Peyer's patch (tissue), 4 donors: ENCODE measurements at regions not wholly inside any gene's neighbourhood (a gene's known extent, or its start where the extent isn't known, plus 50 kb on each side); places are given as distances from the start of the nearest gene placed in this dataset.
"Not testable (repeated sequence)": the region's sequence is repeated elsewhere in the genome, so short reads cannot be mapped to it uniquely, and the experiment has no call there.

Source experiments
- DNase-seq, 3 donors: peaks; one replicate each; pipeline ENCODE4 v3.0.0-alpha.2; 2017 to 2019
- H3K27ac ChIP-seq, 4 donors: fragments of 200-600 bp; sonication (generic); one replicate each; pipeline ENCODE4 v1.5.1; 2016 to 2019
- H3K27me3 ChIP-seq, 2 donors: fragments of 200-600 bp; sonication (generic); one replicate each; pipeline ENCODE4 v1.5.1; 2019
- H3K36me3 ChIP-seq, 3 donors: fragments of 200-600 bp; sonication (generic); one replicate each; pipeline ENCODE4 v1.5.1; 2016 to 2019
- H3K4me1 ChIP-seq, 4 donors: fragments of 200-600 bp; sonication (generic); one replicate each; pipeline ENCODE4 v1.5.1; 2016 to 2019
- H3K4me3 ChIP-seq, 4 donors: fragments of 200-600 bp; sonication (generic); 1 replicate in 3 of 4; 2 replicates in 1 of 4; pipeline ENCODE4 v1.5.1; 2016 to 2019; ENCODE audit warnings: mild to moderate bottlenecking in 1 of 4
- H3K9me3 ChIP-seq, 4 donors: fragments of 200-600 bp; sonication (generic); one replicate each; pipeline ENCODE4 v1.5.1; 2016 to 2019; ENCODE audit warnings: mild to moderate bottlenecking in 1 of 4
- CTCF ChIP-seq, 6 experiments: fragments of 450-650 bp in 4 of 6; fragments of 200-600 bp in 2 of 6; sonication (generic) in 1 of 6; IDR thresholded peaks; one replicate each; pipeline ENCODE4 v1.5.1; 2017 to 2019; ENCODE audit warnings: antibody characterized with exemption in 6 of 6, mild to moderate bottlenecking in 3 of 6, moderate library complexity in 1 of 6
- POLR2A ChIP-seq, 2 donors: fragments of 450-650 bp; IDR thresholded peaks; one replicate each; pipeline ENCODE4 v1.5.1; 2017; ENCODE audit warnings: antibody characterized with exemption in 2 of 2, mild to moderate bottlenecking in 2 of 2, moderate library complexity in 2 of 2

- DNase-seq = no peak
- no peaks in the 10 kb centered on the region for H3K27me3 ChIP-seq
- H3K4me3 ChIP-seq = no peak overlapping the region
- no peaks in the 10 kb centered on the region for H3K4me1 ChIP-seq
- no peaks in the 10 kb centered on the region for H3K36me3 ChIP-seq
- H3K27ac ChIP-seq = no peak overlapping the region
- TF ChIP-seq CTCF (IDR thresholded peaks at IDR 0.05) (no peak), POLR2A (IDR thresholded peaks at IDR 0.05) (no peak)
- H3K9me3 ChIP-seq = no peaks in the 10 kb centered on the region
These were observed 96.7 kb upstream of the MITF start for GRCh38 chr3:69642606-69643005.

- TF ChIP-seq CTCF (IDR thresholded peaks at IDR 0.05) = no peak
- TF ChIP-seq POLR2A (IDR thresholded peaks at IDR 0.05) = no peak
- no peak overlapping the region for H3K4me3 ChIP-seq
- DNase-seq = no peak
- H3K36me3 ChIP-seq = no peaks in the 10 kb centered on the region
- H3K27me3 ChIP-seq = no peaks in the 10 kb centered on the region
- H3K9me3 ChIP-seq = no peaks in the 10 kb centered on the region
- no peaks in the 10 kb centered on the region for H3K4me1 ChIP-seq
- H3K27ac ChIP-seq = no peak overlapping the region
These were observed 99.4 kb upstream of the MITF start for GRCh38 chr3:69639851-69640250.

GRCh38 chr3:69628951-69629350, 110.3 kb upstream of the MITF start:
- Histone ChIP-seq H3K4me1 (no peaks in the 10 kb centered on the region), H3K4me3 (no peak overlapping the region), H3K27ac (no peak overlapping the region), H3K27me3 (no peaks in the 10 kb centered on the region), H3K9me3 (no peaks in the 10 kb centered on the region), H3K36me3 (no peaks in the 10 kb centered on the region)
- TF ChIP-seq POLR2A (IDR thresholded peaks at IDR 0.05) = no peak
- TF ChIP-seq CTCF (IDR thresholded peaks at IDR 0.05) = no peak
- DNase-seq = no peak

- H3K27ac ChIP-seq = no peak overlapping the region
- no peaks in the 10 kb centered on the region for H3K4me1 ChIP-seq
- H3K27me3 ChIP-seq = no peaks in the 10 kb centered on the region
- no peaks in the 10 kb centered on the region for H3K36me3 ChIP-seq
- no peak overlapping the region for H3K4me3 ChIP-seq
- H3K9me3 ChIP-seq = no peaks in the 10 kb centered on the region
- TF ChIP-seq CTCF (IDR thresholded peaks at IDR 0.05) (no peak), POLR2A (IDR thresholded peaks at IDR 0.05) (no peak)
- DNase-seq = no peak
These were observed 126.0 kb upstream of the MITF start for GRCh38 chr3:69613286-69613685.

GRCh38 chr3:69612791-69613190, 126.5 kb upstream of the MITF start:
- Histone ChIP-seq H3K4me3 (no peak overlapping the region), H3K27me3 (no peaks in the 10 kb centered on the region), H3K4me1 (no peaks in the 10 kb centered on the region), H3K9me3 (no peaks in the 10 kb centered on the region), H3K36me3 (no peaks in the 10 kb centered on the region), H3K27ac (no peak overlapping the region)
- no peak for TF ChIP-seq POLR2A (IDR thresholded peaks at IDR 0.05)
- no peak for TF ChIP-seq CTCF (IDR thresholded peaks at IDR 0.05)
- DNase-seq = no peak

- not testable (repeated sequence) for H3K27me3 ChIP-seq, H3K36me3 ChIP-seq, H3K4me1 ChIP-seq, H3K9me3 ChIP-seq, H3K4me3 ChIP-seq, H3K27ac ChIP-seq, DNase-seq
These were observed 129.7 kb upstream of the MITF start for GRCh38 chr3:69609566-69609965.
